H4 (cell line): ENCODE measurements at regions not wholly inside any gene's neighbourhood (a gene's known extent, or its start where the extent isn't known, plus 50 kb on each side); places are given as distances from the start of the nearest gene placed in this dataset.

Experiments used
- DNase-seq: peaks from one replicate; pipeline ENCODE4 v3.0.0-alpha.2; 2015; ENCODE audit warnings: low spot score

- DNase-seq, result no peak
Observed at GRCh38 chr5:166166071-166166470, 2125.4 kb upstream of the WWC1 start.

DNA sequence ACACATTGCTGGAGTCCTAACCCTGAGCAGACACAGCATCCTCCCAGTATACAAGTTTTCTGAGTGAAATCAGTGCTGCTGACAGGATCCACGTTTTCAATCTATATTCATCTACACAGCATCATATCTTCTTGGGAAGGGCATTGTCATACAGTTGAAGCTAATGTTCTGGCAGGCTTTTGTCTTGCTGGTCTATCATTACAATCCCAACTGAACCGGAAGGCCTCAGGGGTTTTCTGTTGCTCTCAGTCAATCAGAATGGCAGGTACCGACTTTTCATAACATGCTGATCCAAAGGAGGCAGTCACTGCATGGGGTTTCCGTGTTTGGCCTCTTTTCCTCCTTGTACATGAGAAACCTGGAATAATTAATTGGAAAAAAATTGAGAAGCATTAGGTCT lies 2118.8 kb upstream of the WWC1 start:
- DNase-seq, result no peak

DNA sequence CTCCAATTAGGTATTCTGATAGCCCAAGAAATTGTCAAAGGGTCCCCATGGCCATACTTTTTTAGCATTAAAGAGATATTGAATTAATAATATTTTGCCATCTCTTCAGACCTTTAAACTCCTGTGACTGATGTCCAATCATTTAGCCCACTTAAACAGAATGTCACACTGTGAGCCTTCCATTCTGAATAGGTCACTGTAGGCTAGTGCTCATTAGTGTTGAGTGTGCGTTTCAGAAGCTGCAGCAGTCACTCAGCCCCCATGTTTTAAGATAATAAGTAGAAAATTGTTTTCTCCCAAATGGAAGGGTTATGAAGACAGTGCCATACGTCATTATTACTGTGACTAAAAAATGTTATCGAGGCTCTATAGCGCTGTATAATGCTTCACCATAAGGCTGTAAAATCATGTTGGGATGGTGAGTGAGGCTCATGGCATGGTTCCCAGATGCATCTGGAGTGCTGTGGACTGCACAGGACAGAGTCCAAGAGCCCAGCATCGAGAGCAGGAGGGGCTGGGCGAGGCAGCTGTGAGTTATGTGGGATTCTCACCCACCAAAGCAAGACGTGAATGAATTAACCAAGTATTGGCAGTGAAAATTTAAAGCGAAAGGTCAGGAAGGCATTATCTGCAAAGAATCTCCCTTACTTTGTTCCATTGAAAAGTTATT lies 2112.9 kb upstream of the WWC1 start:
- DNase-seq, result no peak

DNA sequence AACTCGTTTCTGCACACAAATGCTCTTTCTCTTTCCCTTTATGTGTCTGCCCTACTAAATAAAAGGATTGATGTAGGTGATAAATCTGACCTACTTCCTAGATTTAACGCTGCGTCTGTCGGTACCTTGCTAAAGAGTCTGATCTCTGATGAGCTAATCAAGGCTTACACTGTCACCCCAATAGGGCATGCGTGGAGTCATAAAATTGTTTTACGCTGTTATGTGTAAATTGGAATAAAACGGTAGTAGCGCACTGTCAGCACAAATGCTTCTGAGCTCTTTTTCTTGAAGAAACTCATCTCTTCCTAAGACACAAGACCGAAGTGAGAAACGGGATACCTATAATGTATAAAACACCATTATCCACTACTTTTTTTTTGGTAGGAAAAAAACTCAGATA lies 2106.3 kb upstream of the WWC1 start:
- no peak for DNase-seq

DNA sequence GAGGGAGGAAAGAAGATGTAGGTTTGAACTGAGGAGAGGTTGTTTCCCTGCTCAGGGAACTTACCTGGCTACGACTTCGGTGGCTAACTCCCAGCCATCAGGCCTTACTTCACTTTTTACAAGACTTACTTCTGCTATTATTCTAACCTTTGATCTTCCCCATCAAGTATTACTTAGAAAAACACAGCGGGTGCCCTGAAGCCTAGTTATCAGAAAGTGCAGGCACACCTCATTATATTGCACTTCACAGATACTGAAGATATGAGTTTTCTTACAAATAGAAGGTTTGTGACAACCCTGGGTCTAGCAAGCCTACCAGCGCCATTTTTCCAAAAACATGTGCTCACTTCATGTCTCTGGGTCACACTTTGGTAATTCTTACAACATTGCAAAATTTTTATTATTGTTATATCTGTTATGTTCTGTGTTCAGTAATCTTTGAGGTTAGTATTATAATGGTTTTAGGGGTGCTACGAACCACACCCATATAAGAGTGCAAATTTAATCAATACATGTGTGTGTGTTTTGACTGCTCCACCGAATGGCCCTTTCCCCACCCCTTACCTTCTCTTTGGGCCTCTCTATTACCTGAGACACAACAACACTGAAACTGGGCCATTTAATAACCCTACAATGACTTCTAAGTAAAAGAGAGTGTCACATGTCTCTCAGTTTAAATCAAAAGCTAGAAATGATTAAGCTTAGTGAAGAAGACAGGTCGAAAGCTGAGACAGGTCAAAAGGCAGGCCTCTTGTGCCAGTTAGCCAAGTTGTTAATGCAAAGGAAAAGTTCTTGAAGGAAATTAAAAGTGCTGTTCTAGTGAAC lies 2102.7 kb upstream of the WWC1 start:
- no peak for DNase-seq

DNA sequence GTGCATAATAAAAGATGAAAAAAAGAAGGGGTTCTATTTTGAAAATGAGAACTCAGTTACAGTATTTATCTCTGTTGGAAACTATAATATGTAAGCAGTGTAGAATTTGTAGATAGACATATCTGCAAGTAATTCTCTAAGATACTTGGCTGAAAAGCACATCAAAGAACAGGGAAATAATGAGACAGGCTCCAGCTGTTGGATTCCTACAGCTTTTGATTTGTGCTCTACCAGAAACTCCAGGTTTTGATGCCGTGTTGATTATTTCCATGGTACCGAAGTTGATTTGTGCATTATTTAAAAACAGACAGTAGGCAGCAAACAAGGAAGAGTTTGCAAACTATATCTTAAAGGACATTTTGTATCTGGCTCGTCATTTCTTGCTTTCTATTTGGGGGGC lies 2098.7 kb upstream of the WWC1 start:
- no peak for DNase-seq

- DNase-seq, result no peak
Observed at GRCh38 chr5:166195981-166196380, 2095.5 kb upstream of the WWC1 start.

DNA sequence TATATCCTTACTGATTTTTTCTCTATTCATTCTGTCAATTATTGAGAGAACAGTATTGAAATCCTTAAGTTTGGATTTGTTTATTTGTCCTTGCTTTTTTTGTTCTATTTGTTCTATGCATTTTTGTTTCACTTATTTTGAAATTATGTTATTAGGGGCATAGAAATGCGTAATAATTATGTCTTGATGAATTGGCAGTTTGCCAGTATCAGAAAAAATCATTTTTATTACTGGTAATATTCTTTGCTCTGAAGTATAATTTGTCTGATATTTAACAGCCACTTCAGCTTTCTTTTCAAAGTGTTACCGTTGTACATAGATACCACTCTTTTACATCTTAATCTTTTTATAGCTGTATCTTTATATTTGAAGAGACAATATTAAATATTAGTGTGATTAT lies 2090.9 kb upstream of the WWC1 start:
- DNase-seq, result no peak

GRCh38 chr5:166211640-166212039 lies 2079.8 kb upstream of the WWC1 start:
- DNase-seq, result no peak

DNA sequence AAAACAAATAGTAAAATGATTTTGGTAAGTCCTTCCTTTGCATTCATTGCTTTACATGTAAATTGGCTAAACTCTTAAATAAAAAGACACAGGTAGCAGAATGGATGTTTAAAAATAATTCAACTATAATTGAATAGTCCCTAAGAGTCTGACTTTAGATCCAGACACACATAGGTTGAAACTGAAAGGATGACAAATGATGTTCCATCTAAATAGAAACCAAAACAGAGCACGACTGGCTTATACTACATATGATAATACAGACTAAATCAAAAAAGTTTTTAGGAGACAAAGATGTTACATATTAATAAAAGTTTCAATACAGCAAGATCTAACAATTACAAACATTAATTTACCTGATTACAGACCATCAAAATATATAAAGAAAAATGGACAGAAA lies 2055.1 kb upstream of the WWC1 start:
- DNase-seq, result no peak

DNA sequence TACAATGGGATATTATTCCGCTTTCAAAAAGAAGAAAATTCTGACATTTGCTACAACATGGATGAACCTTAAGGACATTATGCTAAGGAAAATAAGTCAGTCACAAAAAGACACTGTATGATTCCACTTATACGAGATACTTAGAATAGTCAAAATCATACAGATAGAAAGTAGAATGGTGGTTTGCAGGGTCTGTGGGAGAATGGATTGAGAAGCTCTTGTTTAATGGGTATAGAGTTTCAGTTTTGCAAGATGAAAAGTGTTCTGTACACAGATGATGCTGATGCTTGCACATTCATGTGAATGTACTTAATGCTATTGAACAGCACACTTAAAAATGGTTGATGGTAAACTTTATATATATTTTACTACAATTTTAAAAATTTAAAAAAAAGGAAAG lies 2050.7 kb upstream of the WWC1 start:
- no peak for DNase-seq

GRCh38 chr5:166245556-166245955 lies 2045.9 kb upstream of the WWC1 start:
- no peak for DNase-seq

DNA sequence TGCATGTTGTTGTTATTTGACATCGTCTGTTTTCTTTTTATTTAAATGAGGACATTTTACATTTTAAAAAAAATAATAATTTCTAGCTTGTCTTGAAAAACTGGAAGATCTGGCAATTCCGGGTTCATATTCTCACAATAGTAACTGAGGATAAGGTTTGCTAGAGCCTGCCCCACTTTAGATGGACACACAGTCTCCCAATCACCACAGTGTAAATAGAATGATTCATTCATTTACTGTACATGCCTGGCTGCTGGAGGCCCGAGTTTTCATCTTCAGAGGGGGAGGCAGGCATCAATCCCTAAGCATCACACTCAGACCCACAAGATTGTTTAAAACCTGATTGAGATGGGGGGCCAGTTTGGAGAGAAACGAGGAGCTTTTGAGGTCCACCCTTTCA lies 2039.7 kb upstream of the WWC1 start:
- peak; percentile 70 for DNase-seq

DNA sequence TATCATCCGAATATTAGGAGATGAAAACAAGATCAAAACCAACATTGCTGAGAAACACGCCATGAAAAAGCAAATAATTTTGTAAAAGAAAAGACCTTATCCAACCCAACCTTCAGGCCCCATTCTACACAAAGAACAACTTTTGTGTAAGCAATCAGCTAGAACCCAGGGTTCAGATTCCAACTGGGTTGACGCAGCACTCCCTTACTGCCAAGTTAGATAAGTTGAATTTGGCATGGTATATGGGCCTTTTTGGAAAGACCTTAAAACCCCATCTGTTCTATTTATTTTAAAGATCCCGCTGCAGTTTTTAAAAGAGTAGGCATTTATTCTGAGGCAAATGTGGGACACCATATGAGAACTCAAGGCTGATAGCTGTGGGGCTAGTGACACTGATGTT lies 2033.8 kb upstream of the WWC1 start:
- no peak for DNase-seq

DNA sequence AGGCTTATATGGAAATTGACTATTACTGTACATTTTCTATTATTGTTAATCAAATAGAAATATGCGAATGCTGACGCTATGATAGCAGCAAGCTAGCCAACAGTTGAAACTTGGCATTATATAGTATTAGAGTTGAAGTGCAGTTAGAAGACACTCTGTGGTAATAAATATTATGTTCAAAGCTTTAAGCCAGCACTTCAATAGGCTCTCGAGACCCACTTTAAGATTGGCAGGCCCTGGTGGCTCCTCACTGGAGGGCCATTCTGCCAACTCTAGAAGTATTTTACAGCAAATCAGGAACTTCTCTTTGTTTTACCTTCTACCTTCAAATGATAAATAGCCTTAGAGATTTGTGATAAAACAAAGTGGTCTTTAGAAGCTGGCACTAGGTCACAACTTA lies 2029.0 kb upstream of the WWC1 start:
- no peak for DNase-seq

GRCh38 chr5:166267907-166268306 lies 2023.5 kb upstream of the WWC1 start:
- DNase-seq, result no peak

DNA sequence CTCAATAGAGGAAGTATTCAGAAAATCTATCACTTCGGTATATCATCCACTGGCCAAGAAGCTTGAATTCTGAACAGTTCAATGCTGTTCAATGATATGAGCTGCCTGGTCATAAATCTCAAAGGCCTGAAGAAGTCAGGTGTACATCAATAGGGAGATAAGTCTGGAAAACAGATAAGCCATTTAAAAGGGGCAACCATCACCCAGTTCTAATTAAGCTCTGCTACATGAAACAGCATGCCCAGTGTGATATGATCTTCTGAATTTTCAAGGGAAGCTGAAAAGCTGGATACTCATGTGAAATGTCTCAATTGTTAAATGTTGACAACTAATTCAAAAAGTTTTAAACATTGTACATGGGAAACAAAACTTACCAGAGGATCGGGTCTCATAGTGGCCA lies 2020.7 kb upstream of the WWC1 start:
- DNase-seq, result no peak

GRCh38 chr5:166276006-166276405 lies 2015.4 kb upstream of the WWC1 start:
- DNase-seq, result no peak

DNA sequence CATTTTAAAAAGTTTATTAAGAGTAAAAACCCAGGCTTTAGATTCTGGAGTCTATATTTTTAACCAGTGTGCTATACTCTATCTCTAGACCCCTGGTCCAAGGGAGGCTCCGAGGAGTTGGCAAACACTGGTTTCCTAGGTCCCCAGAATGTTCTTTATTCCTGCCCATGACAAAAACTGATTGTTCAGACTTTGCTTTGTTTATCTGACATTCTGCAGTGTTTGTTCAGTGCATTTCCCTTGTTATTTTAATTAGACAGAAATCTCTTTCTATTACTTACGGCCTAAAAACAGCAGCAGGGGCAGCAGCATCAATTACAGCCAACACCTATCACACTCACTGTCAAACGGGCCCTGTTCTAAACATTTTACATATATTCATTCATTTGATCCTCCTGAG lies 2011.6 kb upstream of the WWC1 start:
- no peak for DNase-seq

DNA sequence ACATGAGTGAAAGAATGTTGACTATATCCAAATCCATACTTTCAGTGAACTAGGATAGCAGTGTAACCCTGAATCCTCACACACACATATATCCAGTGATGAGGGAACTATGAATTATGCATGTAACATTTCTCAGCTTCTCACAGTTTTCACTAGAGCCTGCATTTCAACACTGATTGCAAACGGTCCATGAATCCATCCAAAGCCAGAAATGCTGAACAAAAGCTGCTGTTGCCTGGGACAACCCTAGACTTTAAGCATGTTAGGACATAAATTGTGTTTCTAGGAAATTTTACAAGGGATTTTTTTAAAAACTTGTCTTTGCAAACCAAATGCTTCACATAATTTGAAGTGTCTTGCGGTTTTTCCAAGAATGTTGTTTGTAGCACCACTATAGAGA lies 2010.0 kb upstream of the WWC1 start:
- DNase-seq, result no peak

DNA sequence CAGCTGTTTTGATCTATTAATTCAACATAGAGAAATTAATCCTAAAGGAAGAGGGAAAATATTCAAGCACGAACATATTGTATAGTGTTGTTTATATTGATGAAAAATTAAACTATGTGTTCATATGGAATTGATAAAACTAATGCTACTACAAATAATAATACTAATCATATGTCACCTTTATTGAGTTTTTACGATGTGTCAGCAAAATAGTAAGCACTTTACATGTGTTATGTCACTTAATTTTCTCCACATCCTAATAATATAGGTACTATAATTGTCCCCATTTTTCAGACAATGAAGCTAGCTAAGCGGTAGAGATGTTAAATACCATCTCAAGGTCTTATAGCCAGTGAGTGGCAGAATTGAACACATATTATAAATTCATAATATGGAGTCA lies 2008.5 kb upstream of the WWC1 start:
- no peak for DNase-seq

GRCh38 chr5:166285361-166285760 lies 2006.1 kb upstream of the WWC1 start:
- DNase-seq, result no peak

DNA sequence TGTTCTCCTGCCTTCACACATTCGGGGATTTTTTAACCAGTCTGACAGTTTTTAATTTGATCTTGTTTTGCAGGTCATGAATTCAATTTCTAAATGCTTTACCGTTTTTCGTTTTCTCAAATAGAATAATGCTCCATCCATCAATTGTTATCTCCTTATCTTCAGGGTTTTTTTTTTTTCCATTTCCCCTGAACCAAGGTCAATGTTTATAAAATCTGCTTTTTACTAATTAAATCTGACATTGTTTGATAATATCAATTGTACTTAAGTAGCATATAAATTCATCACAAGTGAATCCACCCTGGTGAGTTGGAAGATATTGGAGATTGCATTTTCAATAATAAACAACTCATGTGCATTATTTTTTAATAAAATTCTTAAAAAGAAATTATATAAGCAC lies 2004.6 kb upstream of the WWC1 start:
- no peak for DNase-seq

GRCh38 chr5:166287866-166288265 lies 2003.6 kb upstream of the WWC1 start:
- DNase-seq, result no peak
